ENCODE measurements at regions not wholly inside any gene's neighbourhood (a gene's known extent, or its start where the extent isn't known, plus 50 kb on each side); places are given as distances from the start of the nearest gene placed in this dataset.
"Not testable (repeated sequence)": the region's sequence is repeated elsewhere in the genome, so short reads cannot be mapped to it uniquely, and the experiment has no call there.

DNA sequence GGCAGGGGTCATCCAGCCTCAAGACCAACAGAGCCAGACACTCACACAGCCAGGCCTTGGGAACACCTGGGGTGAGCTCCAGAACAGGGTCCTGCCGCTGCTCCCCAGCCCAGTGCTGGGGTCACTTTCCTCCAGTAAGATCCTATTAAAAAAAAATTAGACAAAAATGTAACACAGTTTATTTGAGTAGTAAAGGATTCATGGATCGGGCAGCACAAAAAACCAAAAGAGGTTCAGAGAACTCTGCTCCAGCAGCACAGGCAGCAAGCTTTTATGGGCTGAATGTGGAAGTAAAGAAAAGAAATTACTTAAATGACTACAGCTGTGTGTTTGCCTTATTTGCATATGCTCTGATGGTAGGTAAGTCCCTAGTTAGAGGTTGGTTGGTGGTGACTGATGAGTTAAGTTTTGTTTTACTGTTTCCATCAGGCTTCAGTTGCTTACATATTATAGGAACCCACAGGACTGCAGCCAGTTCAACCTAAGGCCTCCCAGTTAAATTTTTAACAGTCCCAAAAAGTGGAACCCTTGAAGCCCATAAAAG, 80.5 kb upstream of the FGFR2 start:
- Histone ChIP-seq H3K27ac (ENCODE audit: low read length) (no peak overlapping the region), H3K9me2 (replicated peaks; ENCODE audit: insufficient read depth, low read length) (no peaks in the 10 kb centered on the region), H2AFZ (ENCODE audit: low read length) (no peak overlapping the region), H3K4me2 (ENCODE audit: low read depth, low read length, poor library complexity, severe bottlenecking) (no peak overlapping the region), H3K4me3 (ENCODE audit: low read length) (no peak overlapping the region), H4K20me1 (ENCODE audit: insufficient read depth, low read depth, low read length) (no peaks in the 10 kb centered on the region), H3K36me3 (ENCODE audit: insufficient read depth, low read length) (no peaks in the 10 kb centered on the region), H3K79me2 (ENCODE audit: low read length) (no peaks in the 10 kb centered on the region), H3K27me3 (ENCODE audit: low read length) (no peaks in the 10 kb centered on the region), H3K9me3 (ENCODE audit: low read length) (no peaks in the 10 kb centered on the region), H3K9ac (ENCODE audit: low read length) (no peak overlapping the region), H3K4me1 (ENCODE audit: low read length) (no peaks in the 10 kb centered on the region)
- no peak for DNase-seq

DNA sequence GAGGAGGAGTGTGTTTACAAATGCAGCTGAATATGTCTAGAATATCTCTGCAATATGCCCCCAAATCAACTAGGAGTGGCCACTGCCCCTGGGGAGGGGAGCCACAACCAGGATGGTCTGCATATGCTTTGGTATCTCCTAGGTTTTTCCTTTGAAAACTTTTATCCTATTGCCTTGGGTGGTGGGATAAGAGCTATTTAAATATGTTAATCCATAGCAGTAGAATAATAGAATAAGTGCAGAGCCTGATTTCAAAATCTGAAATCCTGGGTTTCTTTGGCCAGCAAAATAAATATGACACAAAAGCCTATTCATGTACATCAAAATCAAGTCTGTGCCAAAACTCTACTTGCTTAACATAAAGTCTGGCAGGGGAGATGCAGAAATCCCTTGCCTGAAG, 79.6 kb upstream of the FGFR2 start:
- H3K27ac ChIP-seq (ENCODE audit: low read length), result no peak overlapping the region
- H4K20me1 ChIP-seq (ENCODE audit: insufficient read depth, low read depth, low read length), result no peaks in the 10 kb centered on the region
- no peak overlapping the region for H3K4me3 ChIP-seq (ENCODE audit: low read length)
- no peaks in the 10 kb centered on the region for H3K27me3 ChIP-seq (ENCODE audit: low read length)
- no peak overlapping the region for H3K9ac ChIP-seq (ENCODE audit: low read length)
- no peaks in the 10 kb centered on the region for H3K79me2 ChIP-seq (ENCODE audit: low read length)
- no peak for DNase-seq
- no peak overlapping the region for H2AFZ ChIP-seq (ENCODE audit: low read length)
- H3K9me2 ChIP-seq (replicated peaks; ENCODE audit: insufficient read depth, low read length), result no peaks in the 10 kb centered on the region
- H3K9me3 ChIP-seq (ENCODE audit: low read length), result no peaks in the 10 kb centered on the region
- H3K36me3 ChIP-seq (ENCODE audit: insufficient read depth, low read length), result no peaks in the 10 kb centered on the region
- H3K4me1 ChIP-seq (ENCODE audit: low read length), result no peaks in the 10 kb centered on the region
- no peak overlapping the region for H3K4me2 ChIP-seq (ENCODE audit: low read depth, low read length, poor library complexity, severe bottlenecking)

DNA sequence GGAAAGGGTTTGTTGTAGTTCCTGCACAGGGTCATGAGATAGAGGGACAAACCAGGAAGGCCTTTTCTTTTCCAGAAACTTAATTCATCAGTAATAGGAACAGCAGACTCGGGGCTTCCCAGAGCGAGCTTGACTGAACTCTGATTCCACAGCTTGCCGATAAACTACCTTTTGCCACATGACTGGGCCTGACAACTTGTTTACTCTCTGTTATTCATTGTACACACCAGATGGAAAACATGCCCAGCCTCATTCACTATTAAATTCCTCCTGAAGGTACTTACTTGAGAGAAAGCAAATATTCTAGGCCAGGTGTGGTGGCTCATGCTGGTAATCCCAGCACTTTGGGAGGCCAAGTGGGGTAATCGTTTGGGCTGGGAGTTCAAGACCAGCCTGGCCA, 77.1 kb upstream of the FGFR2 start:
- Histone ChIP-seq H3K4me1 (ENCODE audit: low read length) (no peaks in the 10 kb centered on the region), H4K20me1 (ENCODE audit: insufficient read depth, low read depth, low read length) (no peaks in the 10 kb centered on the region), H3K27ac (ENCODE audit: low read length) (no peak overlapping the region), H3K36me3 (ENCODE audit: insufficient read depth, low read length) (no peaks in the 10 kb centered on the region), H3K9me2 (replicated peaks; ENCODE audit: insufficient read depth, low read length) (no peaks in the 10 kb centered on the region), H3K27me3 (ENCODE audit: low read length) (no peaks in the 10 kb centered on the region), H3K9me3 (ENCODE audit: low read length) (no peaks in the 10 kb centered on the region), H2AFZ (ENCODE audit: low read length) (no peak overlapping the region), H3K4me2 (ENCODE audit: low read depth, low read length, poor library complexity, severe bottlenecking) (no peak overlapping the region), H3K4me3 (ENCODE audit: low read length) (no peak overlapping the region), H3K9ac (ENCODE audit: low read length) (no peak overlapping the region), H3K79me2 (ENCODE audit: low read length) (no peaks in the 10 kb centered on the region)
- no peak for DNase-seq

DNA sequence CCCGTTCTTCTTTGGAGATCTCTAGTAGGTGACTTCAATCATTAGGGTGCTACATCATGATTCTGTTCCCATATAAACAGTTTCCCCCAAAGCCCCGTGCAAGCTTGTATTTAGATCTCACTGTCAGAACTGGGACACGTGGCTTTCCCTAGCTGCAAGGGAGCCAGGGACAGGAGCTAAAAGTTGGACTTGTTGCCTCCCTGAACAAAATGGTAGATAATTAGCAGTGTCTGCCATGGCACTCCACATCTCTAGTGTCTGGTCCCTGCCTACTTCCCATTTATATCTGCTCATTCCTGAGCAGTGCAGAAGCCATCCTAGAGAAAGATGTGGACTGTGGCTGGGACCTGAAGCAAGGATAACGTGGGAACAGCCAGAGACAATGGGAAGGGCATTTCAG, 76.6 kb upstream of the FGFR2 start:
- Histone ChIP-seq H3K4me3 (ENCODE audit: low read length) (no peak overlapping the region), H4K20me1 (ENCODE audit: insufficient read depth, low read depth, low read length) (no peaks in the 10 kb centered on the region), H3K9ac (ENCODE audit: low read length) (no peak overlapping the region), H3K9me2 (replicated peaks; ENCODE audit: insufficient read depth, low read length) (no peaks in the 10 kb centered on the region), H3K79me2 (ENCODE audit: low read length) (no peaks in the 10 kb centered on the region), H3K4me2 (ENCODE audit: low read depth, low read length, poor library complexity, severe bottlenecking) (no peak overlapping the region), H3K27ac (ENCODE audit: low read length) (no peak overlapping the region), H3K36me3 (ENCODE audit: insufficient read depth, low read length) (no peaks in the 10 kb centered on the region), H3K27me3 (ENCODE audit: low read length) (no peaks in the 10 kb centered on the region), H3K9me3 (ENCODE audit: low read length) (no peaks in the 10 kb centered on the region), H3K4me1 (ENCODE audit: low read length) (no peaks in the 10 kb centered on the region), H2AFZ (ENCODE audit: low read length) (no peak overlapping the region)
- no peak for DNase-seq

DNA sequence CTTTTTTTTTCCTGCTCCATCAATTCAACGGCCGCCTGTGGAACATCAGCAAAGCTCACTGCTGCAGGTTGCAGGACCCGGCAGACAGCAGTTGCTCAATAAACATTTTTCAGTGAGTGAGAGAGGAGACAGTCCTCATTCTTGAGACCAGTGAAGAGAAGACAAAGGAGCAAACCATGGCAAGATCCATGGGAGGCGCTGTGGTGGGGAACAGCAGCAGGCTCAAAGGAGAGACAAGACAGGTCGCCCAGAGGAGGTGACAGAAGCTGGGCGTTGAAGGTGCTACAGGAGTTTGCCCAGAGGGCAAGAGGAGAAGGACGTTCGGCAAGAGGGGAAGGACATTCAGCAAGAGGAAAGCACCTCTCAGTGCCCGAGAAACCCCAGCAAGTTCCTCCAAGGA, 74.5 kb upstream of the FGFR2 start:
- Histone ChIP-seq H4K20me1 (ENCODE audit: insufficient read depth, low read depth, low read length) (no peaks in the 10 kb centered on the region), H3K4me2 (ENCODE audit: low read depth, low read length, poor library complexity, severe bottlenecking) (no peak overlapping the region), H3K27ac (ENCODE audit: low read length) (no peak overlapping the region), H3K9ac (ENCODE audit: low read length) (no peak overlapping the region), H2AFZ (ENCODE audit: low read length) (no peak overlapping the region), H3K79me2 (ENCODE audit: low read length) (no peaks in the 10 kb centered on the region), H3K9me3 (ENCODE audit: low read length) (no peaks in the 10 kb centered on the region), H3K4me3 (ENCODE audit: low read length) (no peak overlapping the region), H3K9me2 (replicated peaks; ENCODE audit: insufficient read depth, low read length) (no peaks in the 10 kb centered on the region), H3K4me1 (ENCODE audit: low read length) (peaks cover 20% of the 10 kb centered on the region), H3K27me3 (ENCODE audit: low read length) (no peaks in the 10 kb centered on the region), H3K36me3 (ENCODE audit: insufficient read depth, low read length) (no peaks in the 10 kb centered on the region)
- no peak for DNase-seq

DNA sequence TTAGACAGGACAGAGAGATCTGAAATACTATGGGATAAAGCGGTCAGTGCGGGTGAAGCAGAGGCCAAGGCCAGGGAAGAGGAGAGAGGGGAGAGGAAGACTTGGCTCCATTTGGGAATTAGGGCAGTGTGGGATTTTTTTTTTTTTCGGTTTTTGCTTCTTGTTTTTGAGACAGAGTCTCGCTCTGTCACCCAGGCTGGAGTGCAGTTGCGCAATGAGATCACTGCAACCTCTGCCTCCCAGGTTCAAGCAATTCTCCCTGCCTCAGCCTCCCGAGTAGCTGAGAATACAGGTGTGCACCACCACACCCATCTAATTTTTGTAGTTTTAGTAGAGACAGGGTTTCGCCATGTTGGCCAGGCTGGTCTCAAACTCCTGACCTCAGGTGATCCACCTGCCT, 71.6 kb upstream of the FGFR2 start:
- H3K4me3 ChIP-seq (ENCODE audit: low read length); H3K27me3 ChIP-seq (ENCODE audit: low read length); H3K4me2 ChIP-seq (ENCODE audit: low read depth, low read length, poor library complexity, severe bottlenecking); H4K20me1 ChIP-seq (ENCODE audit: insufficient read depth, low read depth, low read length); H3K9me3 ChIP-seq (ENCODE audit: low read length); DNase-seq; H3K9me2 ChIP-seq (replicated peaks; ENCODE audit: insufficient read depth, low read length); H3K9ac ChIP-seq (ENCODE audit: low read length); H2AFZ ChIP-seq (ENCODE audit: low read length); H3K36me3 ChIP-seq (ENCODE audit: insufficient read depth, low read length); H3K79me2 ChIP-seq (ENCODE audit: low read length); H3K27ac ChIP-seq (ENCODE audit: low read length): not testable (repeated sequence)
- peaks cover 20% of the 10 kb centered on the region for H3K4me1 ChIP-seq (ENCODE audit: low read length)

DNA sequence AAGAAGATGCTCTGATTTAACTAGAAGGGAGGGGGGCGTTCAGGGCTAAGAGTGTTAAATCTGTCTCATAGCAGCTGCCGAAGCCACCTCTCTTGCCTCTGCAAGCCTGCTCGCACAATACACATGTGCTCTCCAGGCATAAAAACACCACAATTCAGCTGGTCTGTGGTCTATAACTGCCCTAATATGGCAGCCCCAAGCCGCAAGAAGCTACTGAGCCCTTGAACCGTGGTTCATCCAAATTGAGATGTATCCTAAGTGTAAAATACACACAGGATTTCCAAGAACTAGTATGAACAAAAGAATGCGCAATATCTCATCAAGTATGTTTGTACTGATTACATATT, 70.8 kb upstream of the FGFR2 start:
- Histone ChIP-seq H3K9ac (ENCODE audit: low read length) (no peak overlapping the region), H3K79me2 (ENCODE audit: low read length) (no peaks in the 10 kb centered on the region), H3K4me1 (ENCODE audit: low read length) (peaks cover 20% of the 10 kb centered on the region), H4K20me1 (ENCODE audit: insufficient read depth, low read depth, low read length) (no peaks in the 10 kb centered on the region), H3K27me3 (ENCODE audit: low read length) (no peaks in the 10 kb centered on the region), H3K36me3 (ENCODE audit: insufficient read depth, low read length) (no peaks in the 10 kb centered on the region), H3K9me2 (replicated peaks; ENCODE audit: insufficient read depth, low read length) (no peaks in the 10 kb centered on the region), H2AFZ (ENCODE audit: low read length) (no peak overlapping the region), H3K9me3 (ENCODE audit: low read length) (no peaks in the 10 kb centered on the region), H3K4me3 (ENCODE audit: low read length) (no peak overlapping the region), H3K4me2 (ENCODE audit: low read depth, low read length, poor library complexity, severe bottlenecking) (no peak overlapping the region), H3K27ac (ENCODE audit: low read length) (no peak overlapping the region)
- DNase-seq, result peak; percentile 45

DNA sequence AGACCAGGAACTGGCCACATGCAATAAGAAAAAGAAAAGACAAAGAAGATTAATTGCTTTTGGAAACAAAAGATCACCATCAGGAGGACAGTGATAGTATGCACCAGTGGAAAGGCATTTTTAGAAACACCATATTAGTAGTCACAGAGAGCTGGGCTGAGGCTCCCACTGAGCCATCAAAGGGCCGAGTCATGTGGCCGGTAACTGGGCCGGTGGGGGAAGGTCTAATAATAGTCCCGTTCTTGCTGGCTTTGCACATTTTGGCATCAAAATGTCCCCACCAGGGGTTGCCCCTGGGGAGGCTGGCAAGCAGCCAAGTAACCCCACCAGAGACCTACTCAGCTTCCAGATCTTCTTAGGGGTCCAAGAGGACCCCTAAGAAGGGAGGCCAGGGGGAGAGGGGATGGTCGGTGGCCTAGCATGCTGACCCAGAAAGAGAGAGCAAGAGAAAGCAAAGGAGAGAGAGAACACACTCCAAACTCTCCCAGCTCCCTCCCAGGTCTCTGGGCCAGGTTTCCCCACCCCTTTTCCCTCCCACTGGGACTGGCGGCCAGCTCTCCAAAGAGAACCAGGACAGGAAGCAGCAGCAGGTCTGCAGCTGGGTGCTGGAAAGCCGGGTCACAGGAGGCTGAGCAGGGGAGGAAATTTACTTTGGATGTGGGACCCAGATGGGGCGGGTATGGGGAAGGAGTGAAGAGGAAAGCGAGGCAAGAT, 70.2 kb upstream of the FGFR2 start:
- H3K9me2 ChIP-seq (replicated peaks; ENCODE audit: insufficient read depth, low read length), result no peaks in the 10 kb centered on the region
- H4K20me1 ChIP-seq (ENCODE audit: insufficient read depth, low read depth, low read length), result no peaks in the 10 kb centered on the region
- H3K36me3 ChIP-seq (ENCODE audit: insufficient read depth, low read length), result no peaks in the 10 kb centered on the region
- no peak overlapping the region for H3K9ac ChIP-seq (ENCODE audit: low read length)
- no peak overlapping the region for H3K4me2 ChIP-seq (ENCODE audit: low read depth, low read length, poor library complexity, severe bottlenecking)
- no peaks in the 10 kb centered on the region for H3K27me3 ChIP-seq (ENCODE audit: low read length)
- H3K27ac ChIP-seq (ENCODE audit: low read length), result no peak overlapping the region
- H3K9me3 ChIP-seq (ENCODE audit: low read length), result no peaks in the 10 kb centered on the region
- H3K79me2 ChIP-seq (ENCODE audit: low read length), result no peaks in the 10 kb centered on the region
- no peak overlapping the region for H3K4me3 ChIP-seq (ENCODE audit: low read length)
- no peak for DNase-seq
- no peak overlapping the region for H2AFZ ChIP-seq (ENCODE audit: low read length)
- H3K4me1 ChIP-seq (ENCODE audit: low read length), result peaks cover 20% of the 10 kb centered on the region

DNA sequence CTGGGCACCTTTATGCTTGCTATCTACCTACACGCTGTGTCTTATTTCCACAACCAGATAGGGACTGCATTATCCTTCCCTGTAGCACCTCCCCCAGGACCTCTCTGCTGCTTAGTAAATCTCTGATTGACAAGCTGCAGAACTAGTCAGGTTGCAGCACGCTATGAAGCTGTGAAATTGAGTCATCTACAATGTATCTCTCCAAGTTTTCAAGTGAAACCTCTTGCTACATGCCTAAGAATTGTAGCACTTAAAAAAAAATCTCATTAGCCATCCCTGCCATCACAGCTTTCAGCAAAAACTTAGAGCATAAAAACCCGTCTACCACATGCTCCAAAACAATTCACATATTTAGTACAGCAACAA, 69.7 kb upstream of the FGFR2 start:
- Histone ChIP-seq H3K9me2 (replicated peaks; ENCODE audit: insufficient read depth, low read length) (no peaks in the 10 kb centered on the region), H2AFZ (ENCODE audit: low read length) (no peak overlapping the region), H3K27me3 (ENCODE audit: low read length) (no peaks in the 10 kb centered on the region), H4K20me1 (ENCODE audit: insufficient read depth, low read depth, low read length) (no peaks in the 10 kb centered on the region), H3K4me3 (ENCODE audit: low read length) (no peak overlapping the region), H3K4me2 (ENCODE audit: low read depth, low read length, poor library complexity, severe bottlenecking) (no peak overlapping the region), H3K27ac (ENCODE audit: low read length) (no peak overlapping the region), H3K9me3 (ENCODE audit: low read length) (no peaks in the 10 kb centered on the region), H3K79me2 (ENCODE audit: low read length) (no peaks in the 10 kb centered on the region), H3K4me1 (ENCODE audit: low read length) (peaks cover 20% of the 10 kb centered on the region), H3K36me3 (ENCODE audit: insufficient read depth, low read length) (no peaks in the 10 kb centered on the region), H3K9ac (ENCODE audit: low read length) (no peak overlapping the region)
- DNase-seq, result no peak
